CD4-positive, CD25-positive, alpha-beta regulatory T cell (primary cell): ENCODE measurements at regions not wholly inside any gene's neighbourhood (a gene's known extent, or its start where the extent isn't known, plus 50 kb on each side); places are given as distances from the start of the nearest gene placed in this dataset.

ENCODE experiments used
- ATAC-seq, 2 donors: fragments of 150-1000 bp; cut with Tn5 transposase; one replicate each; pipeline ENCODE4 v1.10.0; 2021; ENCODE audit warnings: low read depth in 2 of 2, moderate number of reproducible peaks in 2 of 2, moderate library complexity in 1 of 2
- DNase-seq, 3 donors: peaks; one replicate each; pipeline versions ENCODE4 v3.0.0 to v3.0.0-alpha.2; 2012 to 2022; ENCODE audit warnings: mixed read lengths in 1 of 3
- H3K27ac ChIP-seq: one replicate; pipeline ENCODE4 v1.7.0; 2013; ENCODE audit warnings: mild to moderate bottlenecking, low read length; ENCODE audit not compliant: insufficient read depth, poor library complexity, severe bottlenecking
- H3K27me3 ChIP-seq: one replicate; pipeline ENCODE4 v1.7.0; 2013; ENCODE audit warnings: low read length; ENCODE audit not compliant: control insufficient read depth, insufficient read depth
- H3K36me3 ChIP-seq: one replicate; pipeline ENCODE4 v1.7.0; 2013; ENCODE audit warnings: mild to moderate bottlenecking, low read length, moderate library complexity; ENCODE audit not compliant: control insufficient read depth, insufficient read depth
- H3K4me1 ChIP-seq: 2 replicates; pipeline ENCODE4 v1.7.0; 2013; ENCODE audit warnings: mild to moderate bottlenecking, low read length; ENCODE audit not compliant: insufficient read depth, control insufficient read depth, poor library complexity, severe bottlenecking
- H3K4me3 ChIP-seq: one replicate; pipeline ENCODE4 v1.7.0; 2013; ENCODE audit warnings: low read depth, mild to moderate bottlenecking, low read length, moderate library complexity
- H3K9me3 ChIP-seq, 2 experiments: 1 replicate in 1 of 2; 2 replicates in 1 of 2; pipeline ENCODE4 v1.7.0; 2013; ENCODE audit warnings: low read length in 2 of 2, mild to moderate bottlenecking in 1 of 2, moderate library complexity in 1 of 2; ENCODE audit not compliant: control insufficient read depth in 2 of 2
- H3K27ac Mint-ChIP-seq, 3 donors: one replicate each; pipeline ENCODE4 v1.8.0; 2020 to 2022; ENCODE audit warnings: mild to moderate bottlenecking in 3 of 3, mixed read lengths in 3 of 3, moderate library complexity in 2 of 3
- H3K27me3 Mint-ChIP-seq: one replicate; pipeline ENCODE4 v1.8.0; 2022; ENCODE audit warnings: mild to moderate bottlenecking, mixed read lengths
- H3K36me3 Mint-ChIP-seq: one replicate; pipeline ENCODE4 v1.8.0; 2020; ENCODE audit warnings: mixed read lengths
- H3K4me1 Mint-ChIP-seq, 4 donors: one replicate each; pipeline ENCODE4 v1.8.0; 2020 to 2022; ENCODE audit warnings: mixed read lengths in 4 of 4, mild to moderate bottlenecking in 1 of 4
- H3K4me3 Mint-ChIP-seq, 4 donors: one replicate each; pipeline ENCODE4 v1.8.0; 2020 to 2022; ENCODE audit warnings: mild to moderate bottlenecking in 4 of 4, mixed read lengths in 4 of 4, moderate library complexity in 3 of 4
- H3K9me3 Mint-ChIP-seq, 7 donors: one replicate each; pipeline ENCODE4 v1.8.0; 2020 to 2022; ENCODE audit warnings: mixed read lengths in 7 of 7, mild to moderate bottlenecking in 3 of 7, moderate library complexity in 2 of 7

DNA sequence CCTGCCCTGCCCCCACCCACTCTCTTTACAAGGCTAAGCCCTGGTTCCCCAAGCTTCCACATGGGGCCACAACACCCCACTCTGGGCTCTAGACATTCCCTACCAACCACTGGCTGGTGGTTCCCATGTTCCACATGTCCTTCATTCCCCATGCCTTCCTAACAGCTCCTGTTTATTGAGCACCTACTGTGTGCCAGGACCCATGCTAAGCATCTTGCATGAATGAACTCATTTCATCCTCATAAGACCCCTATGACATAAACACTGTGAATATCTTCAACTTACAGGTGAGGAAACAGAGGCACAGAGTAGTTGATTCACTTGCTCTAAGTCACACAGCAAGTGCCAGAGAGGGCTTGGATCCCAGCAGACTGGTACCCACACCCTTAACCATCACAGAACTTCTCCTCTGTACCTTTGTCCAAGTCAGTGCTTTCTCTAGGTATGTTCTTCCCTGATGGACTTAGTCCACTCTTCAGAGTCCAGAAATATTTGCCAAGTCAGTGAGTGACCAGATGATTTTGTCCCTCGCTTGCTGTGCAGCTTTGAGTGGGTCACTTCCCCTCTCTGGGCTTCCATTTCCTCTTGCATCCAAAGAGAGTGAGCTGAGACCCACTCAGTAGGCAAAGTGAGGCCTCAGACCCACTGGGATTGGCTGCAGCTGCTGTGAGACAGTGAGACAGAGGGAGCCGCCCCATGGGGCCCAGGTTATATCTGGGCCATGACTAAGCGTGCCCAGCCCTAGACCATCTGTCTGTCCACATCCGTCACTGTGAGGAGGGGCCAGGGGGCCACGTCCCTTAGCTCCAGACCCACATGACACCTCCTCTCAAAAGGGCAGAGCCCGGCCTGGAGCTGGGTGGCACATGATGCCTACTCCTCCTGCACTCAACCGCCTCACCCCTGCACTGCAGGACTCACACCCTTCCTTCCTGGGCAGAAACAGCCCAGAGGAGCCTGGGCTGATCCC lies 132.4 kb downstream of the MN1 start:
- Mint-ChIP-seq H3K4me1 (peaks cover 0 to 1% (median 0%) of the 10 kb centered on the region in 4 donors), H3K36me3 (no peaks in the 10 kb centered on the region), H3K27ac (peak overlapping the region in 1 of 3 donors; percentile 52), H3K27me3 (peaks cover 15% of the 10 kb centered on the region), H3K9me3 (peaks cover 0 to 6% (median 2%) of the 10 kb centered on the region in 7 donors), H3K4me3 (no peak overlapping the region)
- ATAC-seq, result peak; percentile 46 to 52
- DNase-seq, result no peak
- H3K27ac ChIP-seq, result no peak overlapping the region
- H3K4me3 ChIP-seq, result no peak overlapping the region
- H3K4me1 ChIP-seq, result no peaks in the 10 kb centered on the region
- no peaks in the 10 kb centered on the region for H3K36me3 ChIP-seq
- peaks cover 0 to 3% of the 10 kb centered on the region in 2 experiments for H3K9me3 ChIP-seq
- no peaks in the 10 kb centered on the region for H3K27me3 ChIP-seq

- DNase-seq (no peak), ATAC-seq (no peak)
- Histone ChIP-seq H3K4me3 (no peak overlapping the region), H3K9me3 (peaks cover 0 to 3% of the 10 kb centered on the region in 2 experiments), H3K27me3 (no peaks in the 10 kb centered on the region), H3K4me1 (no peaks in the 10 kb centered on the region), H3K36me3 (no peaks in the 10 kb centered on the region), H3K27ac (no peak overlapping the region)
- H3K9me3 Mint-ChIP-seq, result peaks cover 0 to 6% (median 2%) of the 10 kb centered on the region in 7 donors
- H3K36me3 Mint-ChIP-seq, result no peaks in the 10 kb centered on the region
- no peak overlapping the region for H3K4me3 Mint-ChIP-seq
- H3K27ac Mint-ChIP-seq, result no peak overlapping the region
- H3K27me3 Mint-ChIP-seq, result peaks cover 15% of the 10 kb centered on the region
- H3K4me1 Mint-ChIP-seq, result peaks cover 0 to 4% (median under 1%) of the 10 kb centered on the region in 4 donors
Observed at GRCh38 chr22:27669798-27670599, 131.6 kb downstream of the MN1 start.

DNA sequence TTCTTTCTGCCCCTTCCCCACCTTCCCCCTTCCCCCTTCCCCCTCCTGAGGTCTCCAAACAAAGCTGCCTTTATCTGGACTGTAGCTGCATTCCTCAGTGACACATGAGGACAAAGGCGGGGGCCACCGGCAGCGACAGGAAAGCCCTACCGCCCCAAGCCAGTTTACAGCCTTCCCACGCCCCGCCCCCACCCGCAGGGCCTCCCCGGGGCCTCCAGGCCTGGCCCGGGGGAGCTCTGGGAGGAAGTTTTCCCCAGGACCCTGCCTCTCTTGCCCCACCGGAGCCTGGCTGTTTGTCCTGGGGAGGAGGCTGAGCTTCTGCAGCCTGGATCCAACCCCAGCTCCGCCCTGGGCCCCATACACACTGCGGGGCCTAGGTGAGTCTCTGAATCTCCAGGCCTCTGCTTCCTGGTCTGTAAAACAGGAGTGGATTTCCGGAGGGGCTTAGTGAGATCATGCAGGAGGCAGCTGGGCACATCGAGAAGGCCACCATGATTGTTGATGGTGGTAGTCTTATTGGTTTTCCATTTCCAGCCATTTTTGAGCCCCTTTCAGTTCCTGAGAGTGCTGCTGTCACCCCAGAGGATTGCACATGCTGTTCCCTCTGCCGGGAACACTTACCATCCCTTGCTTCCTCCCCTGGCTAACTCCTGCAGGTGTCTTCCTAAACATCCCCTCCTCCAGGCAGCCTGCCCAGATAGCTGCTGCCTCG lies 130.7 kb downstream of the MN1 start:
- H3K4me1 Mint-ChIP-seq, result peaks cover 0 to 4% (median under 1%) of the 10 kb centered on the region in 4 donors
- H3K27ac ChIP-seq, result no peak overlapping the region
- DNase-seq, result no peak
- H3K27me3 Mint-ChIP-seq, result peaks cover 15% of the 10 kb centered on the region
- ATAC-seq, result no peak
- no peak overlapping the region for H3K4me3 ChIP-seq
- H3K9me3 ChIP-seq, result peaks cover 0 to 3% of the 10 kb centered on the region in 2 experiments
- H3K4me1 ChIP-seq, result no peaks in the 10 kb centered on the region
- no peaks in the 10 kb centered on the region for H3K27me3 ChIP-seq
- no peak overlapping the region for H3K4me3 Mint-ChIP-seq
- H3K9me3 Mint-ChIP-seq, result peaks cover 0 to 6% (median 2%) of the 10 kb centered on the region in 7 donors
- no peaks in the 10 kb centered on the region for H3K36me3 Mint-ChIP-seq
- H3K36me3 ChIP-seq, result no peaks in the 10 kb centered on the region
- H3K27ac Mint-ChIP-seq, result no peak overlapping the region

- ATAC-seq, result no peak
- H3K27me3 ChIP-seq, result no peaks in the 10 kb centered on the region
- peaks cover 15% of the 10 kb centered on the region for H3K27me3 Mint-ChIP-seq
Observed at GRCh38 chr22:27671413-27671935, 130.1 kb downstream of the MN1 start.

GRCh38 chr22:27672721-27673418 lies 128.7 kb downstream of the MN1 start:
- Mint-ChIP-seq H3K9me3 (peaks cover 0 to 2% (median 0%) of the 10 kb centered on the region in 7 donors), H3K27ac (no peak overlapping the region), H3K27me3 (peaks cover 15% of the 10 kb centered on the region), H3K4me1 (peaks cover 0 to 4% (median under 1%) of the 10 kb centered on the region in 4 donors), H3K36me3 (no peaks in the 10 kb centered on the region), H3K4me3 (no peak overlapping the region)
- Histone ChIP-seq H3K27ac (no peak overlapping the region), H3K36me3 (no peaks in the 10 kb centered on the region), H3K4me1 (no peaks in the 10 kb centered on the region), H3K4me3 (no peak overlapping the region), H3K27me3 (no peaks in the 10 kb centered on the region), H3K9me3 (no peaks in the 10 kb centered on the region)
- DNase-seq (no peak), ATAC-seq (no peak)

More at GRCh38 chr22:27671413-27671935, 130.1 kb downstream of the MN1 start:
- Histone ChIP-seq H3K36me3 (no peaks in the 10 kb centered on the region), H3K4me3 (no peak overlapping the region), H3K27ac (no peak overlapping the region), H3K4me1 (no peaks in the 10 kb centered on the region), H3K9me3 (peaks cover 0 to 1% of the 10 kb centered on the region in 2 experiments)
- peaks cover 0 to 6% (median 2%) of the 10 kb centered on the region in 7 donors for H3K9me3 Mint-ChIP-seq
- H3K36me3 Mint-ChIP-seq, result no peaks in the 10 kb centered on the region
- peaks cover 0 to 4% (median under 1%) of the 10 kb centered on the region in 4 donors for H3K4me1 Mint-ChIP-seq
- H3K4me3 Mint-ChIP-seq, result no peak overlapping the region
- H3K27ac Mint-ChIP-seq, result no peak overlapping the region
- no peak for DNase-seq

GRCh38 chr22:27673839-27674238 lies 127.7 kb downstream of the MN1 start:
- Mint-ChIP-seq H3K4me3 (no peak overlapping the region), H3K36me3 (no peaks in the 10 kb centered on the region), H3K27ac (no peak overlapping the region), H3K4me1 (peaks cover 0 to 4% (median under 1%) of the 10 kb centered on the region in 4 donors), H3K9me3 (peaks cover 0 to 2% (median 0%) of the 10 kb centered on the region in 7 donors), H3K27me3 (peaks cover 9% of the 10 kb centered on the region)
- no peaks in the 10 kb centered on the region for H3K36me3 ChIP-seq
- H3K27ac ChIP-seq, result no peak overlapping the region
- no peaks in the 10 kb centered on the region for H3K4me1 ChIP-seq
- no peaks in the 10 kb centered on the region for H3K9me3 ChIP-seq
- ATAC-seq (no peak), DNase-seq (no peak)
- H3K27me3 ChIP-seq, result no peaks in the 10 kb centered on the region
- H3K4me3 ChIP-seq, result no peak overlapping the region
